ENCODE measurements at regions not wholly inside any gene's neighbourhood (a gene's known extent, or its start where the extent isn't known, plus 50 kb on each side); places are given as distances from the start of the nearest gene placed in this dataset.

DNA sequence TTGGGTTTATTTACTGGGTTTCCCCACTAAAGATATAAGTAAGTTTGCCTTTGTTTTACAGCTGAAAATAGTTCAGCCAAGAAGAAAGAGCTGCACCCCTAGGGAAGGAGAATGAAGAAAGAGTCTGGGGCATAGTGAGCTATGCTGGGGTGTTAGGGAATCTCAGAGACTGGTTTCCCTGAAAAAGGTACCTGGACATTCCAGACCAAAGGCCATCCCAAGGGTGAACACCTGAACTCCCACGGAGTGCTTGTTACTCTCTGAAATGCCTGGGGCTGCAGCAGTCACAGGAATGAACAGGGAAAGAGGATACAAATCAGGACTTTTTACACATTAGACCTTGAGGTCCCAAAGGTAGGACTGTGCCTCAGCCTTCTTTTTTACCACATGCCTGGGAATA is 337.6 kb upstream of the SLC10A2 start:
- H3K4me2 ChIP-seq (ENCODE audit: low read length) = no peak overlapping the region
- POLR2A ChIA-PET = interaction anchor here (0.7 kb wide), 1 partner anchor 240 kb away, joined by 3 read pairs; no protein-coding TSS in a partner anchor
- intact Hi-C loops (cut with micrococcal nuclease; ENCODE audit: unreplicated experiment) = no loop called here

GRCh38 chr13:103403148-103403740 is 337.0 kb upstream of the SLC10A2 start:
- no TSS peak for BruUV-seq (replicated peaks)
- no peak overlapping the region for H3K4me3 ChIP-seq (ENCODE audit: low read depth, low read length, poor library complexity, severe bottlenecking)
- H3K9me3 ChIP-seq (ENCODE audit: low read length) = no peaks in the 10 kb centered on the region
- no peak overlapping the region for H2AFZ ChIP-seq (ENCODE audit: low read length)
- no peak overlapping the region for H3K4me2 ChIP-seq (ENCODE audit: low read length)
- no peak overlapping the region for H3K27ac ChIP-seq (ENCODE audit: low read depth, low read length, poor library complexity, severe bottlenecking)
- intact Hi-C loops (cut with micrococcal nuclease; ENCODE audit: unreplicated experiment) = no loop called here
- ChIA-PET CTCF (ENCODE audit: unreplicated experiment) (no interaction called here), POLR2A (interaction anchor here (0.6 to 0.7 kb wide), 2 partner anchors 239 to 513 kb away, joined by 3 read pairs; no protein-coding TSS in a partner anchor)
- no peak for DNase-seq (ENCODE audit: low spot score)
- no peaks in the 10 kb centered on the region for H3K79me2 ChIP-seq (ENCODE audit: insufficient read depth, low read depth, low read length)
- H3K36me3 ChIP-seq (ENCODE audit: insufficient read depth, low read length) = no peaks in the 10 kb centered on the region
- H3K4me1 ChIP-seq (ENCODE audit: insufficient read depth, low read length, poor library complexity, severe bottlenecking) = no peaks in the 10 kb centered on the region
- H4K20me1 ChIP-seq (ENCODE audit: insufficient read depth, low read length) = no peaks in the 10 kb centered on the region
- TF ChIP-seq EZH2phosphoT487 (IDR thresholded peaks at IDR 0.05; ENCODE audit: borderline replicate concordance, low read depth, low read length) (no peak), CTCF (conservative IDR thresholded peaks at IDR 0.05; ENCODE audit: low read length) (no peak)
- H3K9me2 ChIP-seq (ENCODE audit: insufficient read depth, low read length) = no peaks in the 10 kb centered on the region

More for the DNA sequence above, 337.6 kb upstream of the SLC10A2 start:
- DNase-seq (ENCODE audit: low spot score) = no peak
- CTCF ChIA-PET (ENCODE audit: unreplicated experiment) = no interaction called here
- H3K9me3 ChIP-seq (ENCODE audit: low read length) = no peaks in the 10 kb centered on the region
- H3K27ac ChIP-seq (ENCODE audit: low read depth, low read length, poor library complexity, severe bottlenecking) = no peak overlapping the region
- H3K79me2 ChIP-seq (ENCODE audit: insufficient read depth, low read depth, low read length) = no peaks in the 10 kb centered on the region
- no TSS peak for BruUV-seq (replicated peaks)
- H3K36me3 ChIP-seq (ENCODE audit: insufficient read depth, low read length) = no peaks in the 10 kb centered on the region
- H3K9me2 ChIP-seq (ENCODE audit: insufficient read depth, low read length) = no peaks in the 10 kb centered on the region
- H4K20me1 ChIP-seq (ENCODE audit: insufficient read depth, low read length) = no peaks in the 10 kb centered on the region
- no peaks in the 10 kb centered on the region for H3K4me1 ChIP-seq (ENCODE audit: insufficient read depth, low read length, poor library complexity, severe bottlenecking)
- no peak for TF ChIP-seq EZH2phosphoT487 (IDR thresholded peaks at IDR 0.05; ENCODE audit: borderline replicate concordance, low read depth, low read length)
- H2AFZ ChIP-seq (ENCODE audit: low read length) = no peak overlapping the region
- H3K4me3 ChIP-seq (ENCODE audit: low read depth, low read length, poor library complexity, severe bottlenecking) = no peak overlapping the region

- no peaks in the 10 kb centered on the region for H3K4me1 ChIP-seq (ENCODE audit: insufficient read depth, low read length, poor library complexity, severe bottlenecking)
- no peak overlapping the region for H3K4me2 ChIP-seq (ENCODE audit: low read length)
- no peaks in the 10 kb centered on the region for H3K9me3 ChIP-seq (ENCODE audit: low read length)
- DNase-seq (ENCODE audit: low spot score) = no peak
- H4K20me1 ChIP-seq (ENCODE audit: insufficient read depth, low read length) = no peaks in the 10 kb centered on the region
- no peaks in the 10 kb centered on the region for H3K36me3 ChIP-seq (ENCODE audit: insufficient read depth, low read length)
- intact Hi-C loops (cut with micrococcal nuclease; ENCODE audit: unreplicated experiment) = no loop called here
- H3K9me2 ChIP-seq (ENCODE audit: insufficient read depth, low read length) = no peaks in the 10 kb centered on the region
- H2AFZ ChIP-seq (ENCODE audit: low read length) = no peak overlapping the region
- no peak for TF ChIP-seq EZH2phosphoT487 (IDR thresholded peaks at IDR 0.05; ENCODE audit: borderline replicate concordance, low read depth, low read length)
- H3K4me3 ChIP-seq (ENCODE audit: low read depth, low read length, poor library complexity, severe bottlenecking) = no peak overlapping the region
- ChIA-PET CTCF (ENCODE audit: unreplicated experiment) (no interaction called here), POLR2A (no interaction called here)
- H3K27ac ChIP-seq (ENCODE audit: low read depth, low read length, poor library complexity, severe bottlenecking) = no peak overlapping the region
- no peaks in the 10 kb centered on the region for H3K79me2 ChIP-seq (ENCODE audit: insufficient read depth, low read depth, low read length)
- no TSS peak for BruUV-seq (replicated peaks)
These were observed 328.9 kb upstream of the SLC10A2 start for GRCh38 chr13:103395139-103395538.

DNA sequence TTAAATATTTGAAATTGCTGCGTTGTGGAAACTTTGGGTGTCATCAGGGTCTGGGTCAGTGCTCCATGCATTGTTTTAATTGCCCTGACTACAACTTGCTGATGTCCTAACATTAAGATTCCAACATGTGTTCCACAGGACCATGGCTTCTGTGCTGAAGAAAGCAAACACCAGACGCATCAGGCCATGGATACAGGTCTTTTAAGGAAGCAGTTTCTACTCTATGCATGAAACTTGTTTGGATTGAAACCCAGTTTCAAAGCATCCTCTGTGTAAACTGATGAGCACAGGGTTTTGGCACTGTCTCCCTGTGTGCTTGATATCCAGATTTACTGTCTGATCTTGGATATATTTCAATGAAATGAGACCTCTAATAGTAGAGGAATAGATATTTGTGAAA is 328.4 kb upstream of the SLC10A2 start:
- no peak for TF ChIP-seq EZH2phosphoT487 (IDR thresholded peaks at IDR 0.05; ENCODE audit: borderline replicate concordance, low read depth, low read length)
- no peak for TF ChIP-seq CTCF (conservative IDR thresholded peaks at IDR 0.05; ENCODE audit: low read length)
- H3K4me1 ChIP-seq (ENCODE audit: insufficient read depth, low read length, poor library complexity, severe bottlenecking) = no peaks in the 10 kb centered on the region
- CTCF ChIA-PET (ENCODE audit: unreplicated experiment) = no interaction called here
- H3K36me3 ChIP-seq (ENCODE audit: insufficient read depth, low read length) = no peaks in the 10 kb centered on the region
- H3K4me3 ChIP-seq (ENCODE audit: low read depth, low read length, poor library complexity, severe bottlenecking) = no peak overlapping the region
- no peak overlapping the region for H3K4me2 ChIP-seq (ENCODE audit: low read length)
- POLR2A ChIA-PET = no interaction called here
- H3K9me2 ChIP-seq (ENCODE audit: insufficient read depth, low read length) = no peaks in the 10 kb centered on the region
- H3K9me3 ChIP-seq (ENCODE audit: low read length) = no peaks in the 10 kb centered on the region
- no peak for DNase-seq (ENCODE audit: low spot score)
- BruUV-seq (replicated peaks) = no TSS peak
- no peaks in the 10 kb centered on the region for H3K79me2 ChIP-seq (ENCODE audit: insufficient read depth, low read depth, low read length)
- H2AFZ ChIP-seq (ENCODE audit: low read length) = no peak overlapping the region
- intact Hi-C loops (cut with micrococcal nuclease; ENCODE audit: unreplicated experiment) = no loop called here
- H3K27ac ChIP-seq (ENCODE audit: low read depth, low read length, poor library complexity, severe bottlenecking) = no peak overlapping the region
- H4K20me1 ChIP-seq (ENCODE audit: insufficient read depth, low read length) = no peaks in the 10 kb centered on the region

Measured in OCI-LY7 (cell line).